ENCODE measurements at regions not wholly inside any gene's neighbourhood (a gene's known extent, or its start where the extent isn't known, plus 50 kb on each side); places are given as distances from the start of the nearest gene placed in this dataset.

- TF ChIP-seq CTCF (IDR thresholded peaks at IDR 0.05) (no peak), POLR2A (IDR thresholded peaks at IDR 0.05) (no peak)
Measured at GRCh38 chr9:69964446-69964845, 79.2 kb upstream of the MAMDC2 start.
